H1 (cell line): ENCODE measurements at regions not wholly inside any gene's neighbourhood (a gene's known extent, or its start where the extent isn't known, plus 50 kb on each side); places are given as distances from the start of the nearest gene placed in this dataset.

Experiments used
- CTCF ChIA-PET: fragments of 300-600 bp; sonication (Branson Sonifier 250); formaldehyde crosslinking; loops from one replicate; lab custom pipeline; 2021; ENCODE audit not compliant: partially characterized antibody; lab: Charles Lee
- POLR2A ChIA-PET: fragments of 300-600 bp; sonication (Branson Sonifier 250); formaldehyde crosslinking; loops from one replicate; lab custom pipeline; 2021; ENCODE audit warnings: inconsistent platforms; ENCODE audit not compliant: partially characterized antibody; lab: Charles Lee
- DNase-seq, 2 experiments: peaks; one replicate each; pipeline versions ENCODE4 v3.0.0 to v3.0.0-alpha.2; 2010 to 2022; ENCODE audit warnings: low spot score in 2 of 2, low read depth in 1 of 2, mixed read lengths in 1 of 2
- FAIRE-seq: peaks from 2 replicates; lab custom pipeline; 2011; peaks lifted over from hg19 to GRCh38; lab: Jason Lieb, UNC
- H2AFZ ChIP-seq: 2 replicates; pipeline ENCODE4 v1.8.1; 2012; ENCODE audit warnings: low read length, inconsistent platforms
- H2AK5ac ChIP-seq: 2 replicates; pipeline ENCODE4 v1.6.1; 2013; ENCODE audit warnings: low read depth, low read length
- H2BK120ac ChIP-seq: replicated peaks from 2 replicates; pipeline ENCODE3; 2013; ENCODE audit warnings: low read depth, low read length, inconsistent platforms
- H2BK12ac ChIP-seq: 2 replicates; pipeline ENCODE4 v1.6.1; 2013; ENCODE audit warnings: low read depth, low read length
- H2BK15ac ChIP-seq: 2 replicates; pipeline ENCODE4 v1.6.1; 2013; ENCODE audit warnings: low read length
- H2BK20ac ChIP-seq: 2 replicates; pipeline ENCODE4 v1.6.1; 2013; ENCODE audit warnings: low read length
- H2BK5ac ChIP-seq: 2 replicates; pipeline ENCODE4 v1.6.1; 2013; ENCODE audit warnings: low read depth, low read length
- H3K14ac ChIP-seq: 2 replicates; pipeline ENCODE4 v1.6.1; 2013; ENCODE audit warnings: inconsistent platforms; ENCODE audit not compliant: insufficient read length
- H3K18ac ChIP-seq: 2 replicates; pipeline ENCODE4 v1.6.1; 2013; ENCODE audit warnings: low read length; ENCODE audit errors: extremely low read depth
- H3K23ac ChIP-seq: 2 replicates; pipeline ENCODE4 v1.6.1; 2013; ENCODE audit warnings: inconsistent platforms; ENCODE audit not compliant: insufficient read length
- H3K23me2 ChIP-seq: 2 replicates; pipeline ENCODE4 v1.6.1; 2013; ENCODE audit warnings: low read depth, low read length
- H3K27ac ChIP-seq: 2 replicates; pipeline ENCODE4 v1.6.1; 2011; ENCODE audit warnings: low read depth, low read length, inconsistent platforms
- H3K27me3 ChIP-seq, 4 experiments: replicated peaks in 1 of 4; 1 replicate in 1 of 4; 2 replicates in 3 of 4; pipeline versions ENCODE4 v1.6.1 to v1.8.1; 2011 to 2013; ENCODE audit warnings: low read length in 3 of 4, mild to moderate bottlenecking in 3 of 4, inconsistent platforms in 2 of 4, mixed read lengths in 2 of 4, moderate library complexity in 1 of 4; ENCODE audit not compliant: control insufficient read depth in 3 of 4, insufficient read depth in 3 of 4; ENCODE audit errors: extremely low read depth in 1 of 4
- H3K36me3 ChIP-seq, 4 experiments: 2 replicates each; pipeline versions ENCODE4 v1.6.1 to v1.8.1; 2011 to 2013; ENCODE audit warnings: mild to moderate bottlenecking in 4 of 4, low read length in 3 of 4, moderate library complexity in 2 of 4, control low read depth in 1 of 4, inconsistent platforms in 1 of 4; ENCODE audit not compliant: insufficient read depth in 4 of 4, control insufficient read depth in 2 of 4
- H3K4ac ChIP-seq: replicated peaks from 2 replicates; pipeline ENCODE3; 2013; ENCODE audit warnings: low read length, low read depth, mixed read lengths, inconsistent platforms; ENCODE audit not compliant: insufficient read length
- H3K4me1 ChIP-seq, 4 experiments: replicated peaks in 1 of 4; 1 replicate in 1 of 4; 2 replicates in 3 of 4; pipeline versions ENCODE4 v1.6.1 to v1.8.1; 2011 to 2013; ENCODE audit warnings: low read length in 3 of 4, inconsistent platforms in 2 of 4, mixed read lengths in 1 of 4; ENCODE audit not compliant: insufficient read depth in 4 of 4, control insufficient read depth in 3 of 4
- H3K4me2 ChIP-seq, 2 experiments: 2 replicates each; pipeline versions ENCODE4 v1.6.1 to v1.8.1; 2011 to 2013; ENCODE audit warnings: low read depth in 2 of 2, low read length in 2 of 2, control low read depth in 1 of 2, inconsistent platforms in 1 of 2, mild to moderate bottlenecking in 1 of 2; ENCODE audit not compliant: insufficient read depth in 1 of 2
- H3K4me3 ChIP-seq, 4 experiments: fragments of 200-600, 300-600 bp in 1 of 4; sonication (generic), shearing (Covaris generic), sonication (Bioruptor Twin) in 1 of 4; 2 replicates each; pipeline versions ENCODE4 v1.5.1 to v1.8.1; 2011 to 2016; ENCODE audit warnings: low read length in 4 of 4, low read depth in 3 of 4, control low read depth in 2 of 4, inconsistent platforms in 2 of 4, mild to moderate bottlenecking in 2 of 4, mixed read lengths in 1 of 4, moderate library complexity in 1 of 4; ENCODE audit not compliant: insufficient read depth in 2 of 4; ENCODE audit errors: extremely low read depth in 1 of 4
- H3K56ac ChIP-seq: replicated peaks from 2 replicates; pipeline ENCODE3; 2013; ENCODE audit warnings: low read depth, mild to moderate bottlenecking, mixed read lengths, low read length, inconsistent platforms; ENCODE audit not compliant: insufficient read length
- H3K79me1 ChIP-seq: 2 replicates; pipeline ENCODE4 v1.6.1; 2013; ENCODE audit warnings: low read depth, low read length, control low read depth
- H3K79me2 ChIP-seq, 2 experiments: 2 replicates each; pipeline versions ENCODE4 v1.6.1 to v1.8.1; 2012 to 2013; ENCODE audit warnings: low read length in 2 of 2, mild to moderate bottlenecking in 2 of 2, inconsistent platforms in 1 of 2; ENCODE audit not compliant: insufficient read depth in 2 of 2, control insufficient read depth in 1 of 2
- H3K9ac ChIP-seq, 4 experiments: replicated peaks in 1 of 4; 1 replicate in 1 of 4; 2 replicates in 3 of 4; pipeline versions ENCODE4 v1.6.1 to v1.8.1; 2011 to 2013; ENCODE audit warnings: low read depth in 3 of 4, low read length in 3 of 4, control low read depth in 2 of 4, mild to moderate bottlenecking in 2 of 4, moderate library complexity in 2 of 4, inconsistent platforms in 1 of 4; ENCODE audit errors: extremely low read depth in 1 of 4
- H3K9me3 ChIP-seq, 2 experiments: 2 replicates each; pipeline versions ENCODE4 v1.6.1 to v1.8.1; 2012 to 2013; ENCODE audit warnings: mild to moderate bottlenecking in 2 of 2, moderate library complexity in 2 of 2, control low read depth in 1 of 2, inconsistent platforms in 1 of 2, low read depth in 1 of 2, low read length in 1 of 2, mixed read lengths in 1 of 2; ENCODE audit not compliant: insufficient read depth in 2 of 2
- H4K20me1 ChIP-seq, 2 experiments: replicated peaks in 1 of 2; 2 replicates each; pipeline versions ENCODE3 to v1.8.1; 2011 to 2013; ENCODE audit warnings: inconsistent platforms in 2 of 2, low read length in 2 of 2, mild to moderate bottlenecking in 1 of 2; ENCODE audit not compliant: insufficient read depth in 2 of 2, control insufficient read depth in 1 of 2
- H4K5ac ChIP-seq: 2 replicates; pipeline ENCODE4 v1.6.1; 2013; ENCODE audit warnings: low read length, low read depth, mixed read lengths, inconsistent platforms; ENCODE audit not compliant: insufficient read length
- H4K8ac ChIP-seq: 2 replicates; pipeline ENCODE4 v1.8.0; 2013; ENCODE audit warnings: mild to moderate bottlenecking, moderate library complexity, low read length, inconsistent platforms; ENCODE audit not compliant: insufficient read depth; ENCODE audit errors: extremely low read depth
- H4K91ac ChIP-seq: replicated peaks from 2 replicates; pipeline ENCODE3; 2013; ENCODE audit warnings: low read length, mixed read lengths, inconsistent platforms; ENCODE audit not compliant: insufficient read length
- BCL11A ChIP-seq, 2 experiments: IDR thresholded peaks; one replicate each; pipeline ENCODE4 v1.6.1; 2011; ENCODE audit warnings: low read depth in 2 of 2, low read length in 2 of 2, mild to moderate bottlenecking in 2 of 2
- CTBP2 ChIP-seq: IDR thresholded peaks from 2 replicates; pipeline ENCODE4 v1.7.0; 2011; ENCODE audit warnings: borderline replicate concordance, mild to moderate bottlenecking, moderate library complexity, mixed read lengths, low read length; ENCODE audit not compliant: insufficient read depth, insufficient read length
- EGR1 ChIP-seq: IDR thresholded peaks from 2 replicates; pipeline ENCODE4 v1.6.1; 2011; ENCODE audit warnings: low read depth, low read length, borderline replicate concordance
- EP300 ChIP-seq, 2 experiments: IDR thresholded peaks; 1 replicate in 1 of 2; 2 replicates in 1 of 2; pipeline ENCODE4 v1.6.1; 2011 to 2012; ENCODE audit warnings: low read depth in 2 of 2, low read length in 2 of 2, mild to moderate bottlenecking in 2 of 2, borderline replicate concordance in 1 of 2, inconsistent platforms in 1 of 2, moderate library complexity in 1 of 2
- EZH2 ChIP-seq: fragments of 200-600 bp; sonication (generic); IDR thresholded peaks from 2 replicates; pipeline ENCODE4 v1.7.1; 2012; ENCODE audit warnings: low read depth, mild to moderate bottlenecking, moderate library complexity, low read length, inconsistent platforms; ENCODE audit not compliant: severe bottlenecking
- HDAC6 ChIP-seq: IDR thresholded peaks from one replicate; pipeline ENCODE4 v1.7.1; 2012; ENCODE audit warnings: low read depth, mild to moderate bottlenecking, inconsistent platforms, low read length, moderate library complexity
- KDM5A ChIP-seq: fragments of 200-600 bp; IDR thresholded peaks from 2 replicates; pipeline ENCODE4 v1.7.1; 2012; ENCODE audit warnings: mild to moderate bottlenecking, low read length, inconsistent platforms, mixed read lengths
- POLR2AphosphoS5 ChIP-seq: IDR thresholded peaks from 2 replicates; pipeline ENCODE4 v1.6.1; 2011; ENCODE audit warnings: low read depth, low read length
- RFX5 ChIP-seq: IDR thresholded peaks from 2 replicates; pipeline ENCODE4 v1.6.1; 2011; ENCODE audit warnings: low read depth, low read length, improper control_type of control experiment, borderline replicate concordance
- RXRA ChIP-seq: IDR thresholded peaks from 2 replicates; pipeline ENCODE4 v1.6.1; 2011; ENCODE audit warnings: low read depth, mild to moderate bottlenecking, low read length, moderate library complexity; ENCODE audit not compliant: insufficient read depth
- YY1 ChIP-seq: IDR thresholded peaks from 2 replicates; pipeline ENCODE4 v1.6.1; 2011; ENCODE audit warnings: low read depth, mild to moderate bottlenecking, low read length
- ZNF274 ChIP-seq: IDR thresholded peaks from 2 replicates; pipeline ENCODE4 v1.7.0; 2012; ENCODE audit warnings: low read length, borderline replicate concordance; ENCODE audit errors: extremely low read depth
- WGBS, 2 experiments: shearing (Covaris generic) in 1 of 2; methylation state at CpG; one replicate each; pipeline versions ENCODE4 v1.1.6 to v1.1.7; 2013 to 2015; ENCODE audit warnings: low lambda C conversion rate in 2 of 2, mixed read lengths in 2 of 2, inconsistent platforms in 1 of 2, low coverage in 1 of 2, missing lambda C conversion rate in 1 of 2; ENCODE audit not compliant: insufficient replicate concordance in 2 of 2, insufficient coverage in 1 of 2, insufficient read length in 1 of 2; ENCODE audit errors: extremely low coverage in 1 of 2, missing lambda C conversion rate in 1 of 2; 5-methylcytosine and 5-hydroxymethylcytosine counted together
- TF ChIP-seq, protein P1 (sequence below): IDR thresholded peaks from 2 replicates; pipeline ENCODE4 v1.6.1; 2011; ENCODE audit warnings: low read length, improper control_type of control experiment

DNA sequence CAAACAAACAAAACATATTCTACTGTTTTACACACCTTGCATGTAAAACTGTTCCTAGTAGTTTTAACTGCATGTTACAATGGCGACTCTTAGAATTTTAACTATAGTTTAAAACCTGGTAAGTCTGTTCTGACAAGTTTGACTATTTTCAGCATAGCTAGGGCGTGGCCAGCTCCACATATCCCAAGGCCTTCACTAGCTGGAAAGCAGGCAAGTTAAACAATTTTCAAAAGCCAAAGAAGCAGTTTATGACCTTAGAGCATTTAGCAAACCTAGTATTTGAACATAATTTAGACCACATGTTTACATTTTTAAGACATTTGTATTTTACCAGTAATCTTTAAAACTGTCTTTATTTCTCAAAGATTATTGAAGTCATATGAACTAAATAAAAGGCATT is 402.8 kb upstream of the SYT4 start:
- WGBS, 2 experiments, result 91% methylated on average over 2 of the region's 2 CpGs; no CpG with 5 or more reads in 1 of the 2 experiments
- FAIRE-seq, result no peak
- CTCF ChIA-PET, result interaction anchor here (1.3 to 1.6 kb wide), 2 partner anchors 8 to 18 kb away, joined by 5 read pairs; no protein-coding TSS in a partner anchor

More for the DNA sequence above, 402.8 kb upstream of the SYT4 start:
- Histone ChIP-seq H2AK5ac (no peak overlapping the region), H4K91ac (no peak overlapping the region), H2BK5ac (no peak overlapping the region), H3K18ac (no peak overlapping the region), H3K23ac (no peak overlapping the region), H2BK120ac (no peak overlapping the region), H3K4me2 (no peak overlapping the region), H3K79me2 (no peaks in the 10 kb centered on the region), H2AFZ (no peak overlapping the region), H4K5ac (no peak overlapping the region), H3K9ac (no peak overlapping the region), H3K4ac (no peak overlapping the region), H4K20me1 (no peaks in the 10 kb centered on the region), H3K79me1 (no peaks in the 10 kb centered on the region), H2BK12ac (no peak overlapping the region), H3K36me3 (no peaks in the 10 kb centered on the region), H4K8ac (no peak overlapping the region), H3K9me3 (no peaks in the 10 kb centered on the region), H2BK20ac (no peak overlapping the region), H3K27ac (no peak overlapping the region), H3K4me3 (no peak overlapping the region)
- POLR2A ChIA-PET, result no interaction called here
- TF ChIP-seq, protein P1, sequence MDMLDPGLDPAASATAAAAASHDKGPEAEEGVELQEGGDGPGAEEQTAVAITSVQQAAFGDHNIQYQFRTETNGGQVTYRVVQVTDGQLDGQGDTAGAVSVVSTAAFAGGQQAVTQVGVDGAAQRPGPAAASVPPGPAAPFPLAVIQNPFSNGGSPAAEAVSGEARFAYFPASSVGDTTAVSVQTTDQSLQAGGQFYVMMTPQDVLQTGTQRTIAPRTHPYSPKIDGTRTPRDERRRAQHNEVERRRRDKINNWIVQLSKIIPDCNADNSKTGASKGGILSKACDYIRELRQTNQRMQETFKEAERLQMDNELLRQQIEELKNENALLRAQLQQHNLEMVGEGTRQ, result no peak
- TF ChIP-seq ZNF274 (no peak), KDM5A (no peak), EZH2 (no peak), EP300 (IDR thresholded peaks at IDR 0.05; ENCODE audit: borderline replicate concordance in 1 of 2, low read depth in 2 of 2, low read length in 2 of 2) (no peak), CTBP2 (no peak), RXRA (no peak), HDAC6 (no peak), RFX5 (no peak), BCL11A (IDR thresholded peaks at IDR 0.05; ENCODE audit: low read depth in 2 of 2, low read length in 2 of 2) (no peak), POLR2AphosphoS5 (no peak), YY1 (no peak), EGR1 (no peak)
- TF ChIP-seq, all 59 proteins: peak for 0
- Histone ChIP-seq H3K56ac (no peak overlapping the region), H3K14ac (no peak overlapping the region), H2BK15ac (no peak overlapping the region), H3K4me1 (peaks cover 0 to 4% (median under 1%) of the 10 kb centered on the region in 4 experiments; a peak in 2 of 7 replicates), H3K27me3 (no peaks in the 10 kb centered on the region; a peak in 1 of 7 replicates), H3K23me2 (no peaks in the 10 kb centered on the region)
- DNase-seq, result no peak
